CD4-positive, CD25-positive, alpha-beta regulatory T cell (primary cell): ENCODE measurements at regions not wholly inside any gene's neighbourhood (a gene's known extent, or its start where the extent isn't known, plus 50 kb on each side); places are given as distances from the start of the nearest gene placed in this dataset.
A peak's percentile ranks its signal among the peaks of the same experiment; 100 is the strongest.
"Not testable (repeated sequence)": the region's sequence is repeated elsewhere in the genome, so short reads cannot be mapped to it uniquely, and the experiment has no call there.

ENCODE experiments used
- ATAC-seq, 2 donors: fragments of 150-1000 bp; cut with Tn5 transposase; one replicate each; pipeline ENCODE4 v1.10.0; 2021; ENCODE audit warnings: low read depth in 2 of 2, moderate number of reproducible peaks in 2 of 2, moderate library complexity in 1 of 2
- DNase-seq, 3 donors: peaks; one replicate each; pipeline versions ENCODE4 v3.0.0 to v3.0.0-alpha.2; 2012 to 2022; ENCODE audit warnings: mixed read lengths in 1 of 3
- H3K27ac ChIP-seq: one replicate; pipeline ENCODE4 v1.7.0; 2013; ENCODE audit warnings: mild to moderate bottlenecking, low read length; ENCODE audit not compliant: insufficient read depth, poor library complexity, severe bottlenecking
- H3K27me3 ChIP-seq: one replicate; pipeline ENCODE4 v1.7.0; 2013; ENCODE audit warnings: low read length; ENCODE audit not compliant: control insufficient read depth, insufficient read depth
- H3K36me3 ChIP-seq: one replicate; pipeline ENCODE4 v1.7.0; 2013; ENCODE audit warnings: mild to moderate bottlenecking, low read length, moderate library complexity; ENCODE audit not compliant: control insufficient read depth, insufficient read depth
- H3K4me1 ChIP-seq: 2 replicates; pipeline ENCODE4 v1.7.0; 2013; ENCODE audit warnings: mild to moderate bottlenecking, low read length; ENCODE audit not compliant: insufficient read depth, control insufficient read depth, poor library complexity, severe bottlenecking
- H3K4me3 ChIP-seq: one replicate; pipeline ENCODE4 v1.7.0; 2013; ENCODE audit warnings: low read depth, mild to moderate bottlenecking, low read length, moderate library complexity
- H3K9me3 ChIP-seq, 2 experiments: 1 replicate in 1 of 2; 2 replicates in 1 of 2; pipeline ENCODE4 v1.7.0; 2013; ENCODE audit warnings: low read length in 2 of 2, mild to moderate bottlenecking in 1 of 2, moderate library complexity in 1 of 2; ENCODE audit not compliant: control insufficient read depth in 2 of 2
- H3K27ac Mint-ChIP-seq, 3 donors: one replicate each; pipeline ENCODE4 v1.8.0; 2020 to 2022; ENCODE audit warnings: mild to moderate bottlenecking in 3 of 3, mixed read lengths in 3 of 3, moderate library complexity in 2 of 3
- H3K27me3 Mint-ChIP-seq: one replicate; pipeline ENCODE4 v1.8.0; 2022; ENCODE audit warnings: mild to moderate bottlenecking, mixed read lengths
- H3K36me3 Mint-ChIP-seq: one replicate; pipeline ENCODE4 v1.8.0; 2020; ENCODE audit warnings: mixed read lengths
- H3K4me1 Mint-ChIP-seq, 4 donors: one replicate each; pipeline ENCODE4 v1.8.0; 2020 to 2022; ENCODE audit warnings: mixed read lengths in 4 of 4, mild to moderate bottlenecking in 1 of 4
- H3K4me3 Mint-ChIP-seq, 4 donors: one replicate each; pipeline ENCODE4 v1.8.0; 2020 to 2022; ENCODE audit warnings: mild to moderate bottlenecking in 4 of 4, mixed read lengths in 4 of 4, moderate library complexity in 3 of 4
- H3K9me3 Mint-ChIP-seq, 7 donors: one replicate each; pipeline ENCODE4 v1.8.0; 2020 to 2022; ENCODE audit warnings: mixed read lengths in 7 of 7, mild to moderate bottlenecking in 3 of 7, moderate library complexity in 2 of 7

GRCh38 chr5:99400571-99400970 is 471.8 kb upstream of the CHD1 start:
- not testable (repeated sequence) for H3K9me3 Mint-ChIP-seq, H3K36me3 Mint-ChIP-seq, H3K36me3 ChIP-seq, H3K4me3 Mint-ChIP-seq, H3K27ac Mint-ChIP-seq, H3K27me3 ChIP-seq, H3K9me3 ChIP-seq, H3K27me3 Mint-ChIP-seq, H3K4me1 ChIP-seq, H3K27ac ChIP-seq, H3K4me3 ChIP-seq, H3K4me1 Mint-ChIP-seq, DNase-seq
- ATAC-seq = peak in 1 of 2 donors; percentile 12

DNA sequence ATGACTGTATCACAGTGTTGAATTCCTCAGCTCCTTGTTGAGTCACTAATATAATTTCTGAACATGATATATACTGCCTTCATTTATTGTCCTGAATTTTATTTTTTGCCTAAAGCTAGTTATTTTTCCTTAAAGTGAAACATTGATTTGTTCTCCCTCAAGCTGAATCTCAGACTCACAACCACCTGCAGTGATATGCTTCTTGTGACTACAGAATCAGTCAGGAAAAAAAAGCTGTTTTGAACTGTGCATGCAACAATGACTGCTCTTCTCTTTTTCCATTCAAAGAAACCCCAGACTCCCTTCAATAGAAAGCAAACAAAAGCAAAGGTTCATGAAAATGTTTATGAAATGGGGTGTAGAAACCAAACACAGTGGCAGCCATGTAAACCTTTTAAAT is 470.2 kb upstream of the CHD1 start:
- Mint-ChIP-seq H3K9me3 (peaks cover 0 to 17% (median 2%) of the 10 kb centered on the region in 7 donors), H3K27me3 (no peaks in the 10 kb centered on the region), H3K4me1 (no peaks in the 10 kb centered on the region), H3K4me3 (no peak overlapping the region), H3K27ac (no peak overlapping the region), H3K36me3 (no peaks in the 10 kb centered on the region)
- H3K27me3 ChIP-seq = no peaks in the 10 kb centered on the region
- no peaks in the 10 kb centered on the region for H3K36me3 ChIP-seq
- H3K27ac ChIP-seq = no peak overlapping the region
- no peaks in the 10 kb centered on the region for H3K9me3 ChIP-seq
- DNase-seq (no peak), ATAC-seq (no peak)
- H3K4me1 ChIP-seq = no peaks in the 10 kb centered on the region
- no peak overlapping the region for H3K4me3 ChIP-seq

GRCh38 chr5:99386406-99387077 is 457.7 kb upstream of the CHD1 start:
- Histone ChIP-seq H3K27me3 (no peaks in the 10 kb centered on the region), H3K9me3 (peaks cover 0 to 5% of the 10 kb centered on the region in 2 experiments), H3K4me1 (no peaks in the 10 kb centered on the region), H3K27ac (no peak overlapping the region), H3K36me3 (no peaks in the 10 kb centered on the region), H3K4me3 (no peak overlapping the region)
- DNase-seq (no peak), ATAC-seq (no peak)
- no peaks in the 10 kb centered on the region for H3K36me3 Mint-ChIP-seq
- H3K9me3 Mint-ChIP-seq = peaks cover 0 to 17% (median 6%) of the 10 kb centered on the region in 7 donors
- no peak overlapping the region for H3K27ac Mint-ChIP-seq
- no peaks in the 10 kb centered on the region for H3K27me3 Mint-ChIP-seq
- no peaks in the 10 kb centered on the region for H3K4me1 Mint-ChIP-seq
- no peak overlapping the region for H3K4me3 Mint-ChIP-seq

DNA sequence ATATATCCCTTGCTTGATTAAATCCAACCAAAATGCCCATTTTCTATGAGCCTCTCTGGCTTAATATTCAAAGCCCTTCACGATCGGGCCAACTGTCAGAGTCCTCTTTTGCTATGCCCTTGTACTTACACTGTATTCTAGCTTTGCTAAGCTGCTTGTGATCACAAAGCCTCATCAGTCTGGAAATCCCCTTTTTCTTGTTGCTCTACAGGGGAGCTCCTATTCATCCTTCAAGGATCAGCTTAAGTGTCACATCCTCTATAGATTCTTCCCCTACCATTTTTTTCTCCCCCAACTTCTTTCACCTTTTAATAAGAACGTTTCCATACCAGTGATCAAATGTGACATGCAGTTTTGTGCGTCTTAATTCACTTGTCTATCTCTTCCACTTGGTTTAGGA is 450.4 kb upstream of the CHD1 start:
- no peak overlapping the region for H3K27ac Mint-ChIP-seq
- Histone ChIP-seq H3K4me1 (no peaks in the 10 kb centered on the region), H3K36me3 (no peaks in the 10 kb centered on the region), H3K27ac (no peak overlapping the region), H3K27me3 (no peaks in the 10 kb centered on the region), H3K9me3 (peaks cover 0 to 5% of the 10 kb centered on the region in 2 experiments), H3K4me3 (no peak overlapping the region)
- H3K27me3 Mint-ChIP-seq = no peaks in the 10 kb centered on the region
- ATAC-seq (no peak), DNase-seq (no peak)
- peaks cover 0 to 1% (median 0%) of the 10 kb centered on the region in 4 donors for H3K4me1 Mint-ChIP-seq
- peaks cover 0 to 20% (median 8%) of the 10 kb centered on the region in 7 donors for H3K9me3 Mint-ChIP-seq
- no peak overlapping the region for H3K4me3 Mint-ChIP-seq
- H3K36me3 Mint-ChIP-seq = no peaks in the 10 kb centered on the region

- DNase-seq (no peak), ATAC-seq (no peak)
- no peaks in the 10 kb centered on the region for H3K4me1 ChIP-seq
- H3K27me3 ChIP-seq = no peaks in the 10 kb centered on the region
- H3K36me3 Mint-ChIP-seq = no peaks in the 10 kb centered on the region
- no peaks in the 10 kb centered on the region for H3K27me3 Mint-ChIP-seq
- H3K27ac ChIP-seq = no peak overlapping the region
- peaks cover 0 to 20% (median 8%) of the 10 kb centered on the region in 7 donors for H3K9me3 Mint-ChIP-seq
- peaks cover 0 to 1% (median 0%) of the 10 kb centered on the region in 4 donors for H3K4me1 Mint-ChIP-seq
- peaks cover 0 to 5% of the 10 kb centered on the region in 2 experiments for H3K9me3 ChIP-seq
- no peak overlapping the region for H3K4me3 ChIP-seq
- no peak overlapping the region for H3K27ac Mint-ChIP-seq
- no peaks in the 10 kb centered on the region for H3K36me3 ChIP-seq
- H3K4me3 Mint-ChIP-seq = no peak overlapping the region
These were observed 449.6 kb upstream of the CHD1 start for GRCh38 chr5:99378443-99378842.

DNA sequence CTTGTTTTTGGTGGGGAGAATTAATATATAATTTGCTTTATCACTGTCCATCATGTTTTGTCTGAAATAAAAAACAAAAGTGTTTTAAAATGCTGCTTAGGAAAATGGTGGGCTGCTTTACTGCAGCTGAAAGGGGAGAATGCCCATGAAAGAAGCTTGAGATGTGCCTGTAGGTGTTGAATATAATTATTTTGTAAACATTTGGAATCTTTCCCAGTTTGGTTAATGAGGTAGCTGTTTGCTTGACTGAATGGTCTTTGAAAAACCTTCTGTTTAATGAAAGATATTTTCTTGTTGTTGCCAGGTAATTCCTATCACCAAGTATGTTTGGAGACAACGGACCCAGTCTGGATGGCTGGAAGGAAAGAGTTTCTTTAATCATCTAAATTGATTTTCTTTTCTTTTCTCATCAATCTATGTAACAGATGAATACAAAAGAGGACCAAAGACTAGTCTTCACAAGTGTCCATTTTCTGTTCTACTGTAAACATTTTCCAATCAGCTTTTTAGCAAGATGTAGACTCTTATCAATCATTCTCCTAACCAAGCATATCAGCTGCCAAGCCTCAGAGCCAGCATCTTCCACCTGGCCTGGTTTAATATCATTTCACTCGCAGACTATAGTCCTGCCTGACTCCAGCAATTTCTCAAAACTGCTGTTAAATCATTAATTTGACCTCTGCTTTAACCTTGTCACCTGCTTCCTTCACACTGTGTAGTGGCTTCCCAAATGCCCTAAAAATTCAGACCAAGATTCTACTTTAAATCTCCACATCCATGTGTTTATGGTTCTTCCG is 441.2 kb upstream of the CHD1 start:
- DNase-seq (no peak), ATAC-seq (no peak)
- H3K4me3 Mint-ChIP-seq = no peak overlapping the region
- no peaks in the 10 kb centered on the region for H3K27me3 ChIP-seq
- H3K4me1 Mint-ChIP-seq = no peaks in the 10 kb centered on the region
- H3K27ac Mint-ChIP-seq = no peak overlapping the region
- H3K36me3 Mint-ChIP-seq = no peaks in the 10 kb centered on the region
- H3K9me3 ChIP-seq = no peaks in the 10 kb centered on the region
- H3K9me3 Mint-ChIP-seq = peaks cover 0 to 8% (median 3%) of the 10 kb centered on the region in 7 donors
- H3K4me3 ChIP-seq = no peak overlapping the region
- no peaks in the 10 kb centered on the region for H3K36me3 ChIP-seq
- no peaks in the 10 kb centered on the region for H3K4me1 ChIP-seq
- no peak overlapping the region for H3K27ac ChIP-seq
- H3K27me3 Mint-ChIP-seq = no peaks in the 10 kb centered on the region

GRCh38 chr5:99368726-99369125 is 439.9 kb upstream of the CHD1 start:
- no peak for ATAC-seq
- Mint-ChIP-seq H3K9me3 (peaks cover 0 to 7% (median 3%) of the 10 kb centered on the region in 7 donors), H3K27ac (no peak overlapping the region), H3K4me1 (no peaks in the 10 kb centered on the region), H3K36me3 (no peaks in the 10 kb centered on the region), H3K27me3 (no peaks in the 10 kb centered on the region), H3K4me3 (no peak overlapping the region)
- no peaks in the 10 kb centered on the region for H3K36me3 ChIP-seq
- H3K4me3 ChIP-seq = no peak overlapping the region
- no peak for DNase-seq
- H3K4me1 ChIP-seq = no peaks in the 10 kb centered on the region
- no peaks in the 10 kb centered on the region for H3K9me3 ChIP-seq
- H3K27ac ChIP-seq = no peak overlapping the region
- H3K27me3 ChIP-seq = no peaks in the 10 kb centered on the region

GRCh38 chr5:99355881-99356280 is 427.1 kb upstream of the CHD1 start:
- DNase-seq (no peak), ATAC-seq (no peak)
- H3K9me3 ChIP-seq = no peaks in the 10 kb centered on the region
- Mint-ChIP-seq H3K4me3 (no peak overlapping the region), H3K27me3 (no peaks in the 10 kb centered on the region), H3K4me1 (no peaks in the 10 kb centered on the region), H3K9me3 (peaks cover 0 to 6% (median 2%) of the 10 kb centered on the region in 7 donors), H3K27ac (no peak overlapping the region), H3K36me3 (no peaks in the 10 kb centered on the region)
- no peak overlapping the region for H3K27ac ChIP-seq
- no peaks in the 10 kb centered on the region for H3K36me3 ChIP-seq
- H3K4me3 ChIP-seq = no peak overlapping the region
- H3K27me3 ChIP-seq = no peaks in the 10 kb centered on the region
- H3K4me1 ChIP-seq = no peaks in the 10 kb centered on the region
